Ecto neural progenitor cell (in vitro differentiated cells): ENCODE measurements at regions not wholly inside any gene's neighbourhood (a gene's known extent, or its start where the extent isn't known, plus 50 kb on each side); places are given as distances from the start of the nearest gene placed in this dataset.

Experiments used
- DNase-seq: peaks from one replicate; pipeline ENCODE4 v3.0.0-alpha.2; 2018; ENCODE audit warnings: low spot score

GRCh38 chr2:205902041-205902899, 183.7 kb downstream of the INO80D start:
- no peak for DNase-seq

GRCh38 chr2:205901491-205901890, 184.5 kb downstream of the INO80D start:
- no peak for DNase-seq

GRCh38 chr2:205898744-205899143, 187.2 kb downstream of the INO80D start:
- no peak for DNase-seq

- DNase-seq = no peak
Observed at GRCh38 chr2:205895981-205896655, 189.9 kb downstream of the INO80D start.

- DNase-seq = no peak
Observed at GRCh38 chr2:205892665-205893259, 193.2 kb downstream of the INO80D start.

GRCh38 chr2:205892251-205892655, 193.7 kb downstream of the INO80D start:
- no peak for DNase-seq

- DNase-seq = no peak
Observed at GRCh38 chr2:205889114-205889513, 196.9 kb downstream of the INO80D start.

GRCh38 chr2:205887637-205888036, 198.3 kb downstream of the INO80D start:
- no peak for DNase-seq

GRCh38 chr2:205885492-205886099, 200.4 kb downstream of the INO80D start:
- peak; percentile 91 for DNase-seq

GRCh38 chr2:205883965-205884364, 201.7 kb downstream of the NRP2 start:
- DNase-seq = no peak

GRCh38 chr2:205882806-205883425, 200.6 kb downstream of the NRP2 start:
- DNase-seq = no peak

GRCh38 chr2:205880048-205880447, 197.7 kb downstream of the NRP2 start:
- no peak for DNase-seq

- DNase-seq = no peak
Observed at GRCh38 chr2:205878999-205879762, 196.9 kb downstream of the NRP2 start.

GRCh38 chr2:205877496-205877895, 195.2 kb downstream of the NRP2 start:
- no peak for DNase-seq

GRCh38 chr2:205876127-205876526, 193.8 kb downstream of the NRP2 start:
- no peak for DNase-seq

- no peak for DNase-seq
Observed at GRCh38 chr2:205872716-205873115, 190.4 kb downstream of the NRP2 start.

- no peak for DNase-seq
Observed at GRCh38 chr2:205869439-205869838, 187.1 kb downstream of the NRP2 start.

GRCh38 chr2:205868773-205869333, 186.6 kb downstream of the NRP2 start:
- no peak for DNase-seq

GRCh38 chr2:205868053-205868452, 185.8 kb downstream of the NRP2 start:
- DNase-seq = no peak

GRCh38 chr2:205867371-205867770, 185.1 kb downstream of the NRP2 start:
- DNase-seq = no peak

- no peak for DNase-seq
Observed at GRCh38 chr2:205865905-205866441, 183.7 kb downstream of the NRP2 start.
